Tibial nerve (tissue), 3 donors: ENCODE measurements at regions not wholly inside any gene's neighbourhood (a gene's known extent, or its start where the extent isn't known, plus 50 kb on each side); places are given as distances from the start of the nearest gene placed in this dataset.
"Not testable (repeated sequence)": the region's sequence is repeated elsewhere in the genome, so short reads cannot be mapped to it uniquely, and the experiment has no call there.

Experiments used
- CTCF ChIP-seq, 5 experiments: fragments of 200-600 bp in 3 of 5; fragments of 450-650 bp in 2 of 5; sonication (generic) in 3 of 5; IDR thresholded peaks; one replicate each; pipeline ENCODE4 v1.5.1; 2016 to 2019; ENCODE audit warnings: antibody characterized with exemption in 5 of 5, mild to moderate bottlenecking in 3 of 5, moderate library complexity in 2 of 5
- POLR2A ChIP-seq, 2 donors: fragments of 450-650 bp; IDR thresholded peaks; one replicate each; pipeline ENCODE4 v1.6.1; 2017; ENCODE audit warnings: antibody characterized with exemption in 2 of 2, mild to moderate bottlenecking in 2 of 2, moderate library complexity in 2 of 2

- not testable (repeated sequence) for TF ChIP-seq CTCF, POLR2A (IDR thresholded peaks at IDR 0.05)
Measured at GRCh38 chr7:65699026-65699714, 173.7 kb upstream of the VKORC1L1 start.
